Kidney glomerular epithelial cell (primary cell): ENCODE measurements at regions not wholly inside any gene's neighbourhood (a gene's known extent, or its start where the extent isn't known, plus 50 kb on each side); places are given as distances from the start of the nearest gene placed in this dataset.
"Not testable (repeated sequence)": the region's sequence is repeated elsewhere in the genome, so short reads cannot be mapped to it uniquely, and the experiment has no call there.

Experiments
- DNase-seq: peaks from one replicate; lab custom pipeline; 2025; lab: John Stamatoyannopoulos, UW

DNA sequence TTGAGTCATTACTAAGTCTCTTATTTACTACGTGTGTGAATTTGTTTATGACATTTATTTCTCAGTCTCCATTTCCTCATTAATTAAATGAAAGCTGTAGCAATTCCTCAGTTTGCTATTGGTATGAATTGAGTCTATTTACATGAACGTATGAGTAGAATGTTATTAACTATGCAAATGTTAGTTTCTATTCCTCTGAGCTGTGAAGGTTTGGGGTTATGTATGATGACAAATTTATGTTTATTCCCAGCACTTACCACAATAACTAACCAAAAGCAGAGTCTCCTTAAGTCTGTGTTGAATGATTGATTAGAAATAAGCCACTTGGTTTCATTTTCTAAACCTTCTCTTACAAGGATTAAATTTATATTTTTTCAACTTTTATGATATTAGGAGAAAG is 1340.9 kb downstream of the FSCB start:
- DNase-seq = no peak

DNA sequence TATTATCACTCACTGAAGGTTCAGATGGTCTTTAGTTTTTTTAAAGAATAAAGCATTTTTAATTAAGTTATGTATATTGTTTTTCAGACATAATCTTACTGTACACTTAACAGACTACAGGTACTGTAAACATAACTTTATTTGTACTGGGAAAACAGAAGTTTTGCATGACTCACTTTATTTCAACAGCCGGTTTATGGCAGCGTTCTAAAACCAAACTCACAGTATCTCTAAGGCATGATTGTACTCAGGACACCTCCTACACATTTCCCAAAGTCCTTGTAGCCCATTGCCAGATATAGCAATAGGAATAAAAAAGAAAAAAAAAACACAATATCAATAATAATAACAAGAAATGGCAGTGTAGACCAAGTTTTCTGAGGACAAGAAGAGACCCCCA is 1341.4 kb downstream of the FSCB start:
- DNase-seq = no peak

DNA sequence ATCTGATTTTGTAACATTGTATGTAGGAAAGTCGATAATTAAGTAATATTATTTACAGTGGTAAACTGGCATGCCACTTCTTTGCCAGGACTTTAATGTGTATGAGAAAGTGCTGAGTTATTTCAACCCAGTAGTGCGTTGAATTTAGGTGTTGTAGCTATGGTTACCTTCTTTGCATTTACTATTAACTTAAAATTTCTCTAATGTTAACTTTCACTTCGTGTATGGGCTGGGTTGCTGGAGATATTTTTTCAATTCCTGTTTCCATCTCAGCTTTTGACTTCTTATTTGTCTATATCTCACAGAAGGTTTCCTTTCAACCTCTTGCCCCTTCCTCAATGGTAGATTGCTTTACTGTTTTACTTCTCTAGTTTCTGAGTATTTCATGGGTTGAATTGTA is 1345.6 kb downstream of the FSCB start:
- DNase-seq = no peak

DNA sequence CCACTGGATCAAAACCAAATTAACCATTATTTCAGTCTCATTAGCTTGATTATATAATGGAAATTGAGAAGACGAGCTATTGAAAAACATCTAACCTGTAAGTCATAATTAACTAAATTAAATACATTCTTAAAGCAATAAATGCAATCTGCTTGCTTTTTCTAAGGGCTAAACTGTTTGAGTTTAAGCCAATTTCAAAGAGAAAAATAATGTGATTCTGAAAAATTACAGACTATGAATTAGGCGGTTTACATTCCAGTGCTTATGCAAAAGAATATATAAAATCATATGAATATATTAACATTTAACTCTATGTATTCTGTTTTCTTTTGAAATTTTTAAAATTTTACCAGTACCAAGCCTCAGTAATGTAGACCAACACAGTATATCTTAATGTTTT is 1349.4 kb downstream of the FSCB start:
- DNase-seq = no peak

DNA sequence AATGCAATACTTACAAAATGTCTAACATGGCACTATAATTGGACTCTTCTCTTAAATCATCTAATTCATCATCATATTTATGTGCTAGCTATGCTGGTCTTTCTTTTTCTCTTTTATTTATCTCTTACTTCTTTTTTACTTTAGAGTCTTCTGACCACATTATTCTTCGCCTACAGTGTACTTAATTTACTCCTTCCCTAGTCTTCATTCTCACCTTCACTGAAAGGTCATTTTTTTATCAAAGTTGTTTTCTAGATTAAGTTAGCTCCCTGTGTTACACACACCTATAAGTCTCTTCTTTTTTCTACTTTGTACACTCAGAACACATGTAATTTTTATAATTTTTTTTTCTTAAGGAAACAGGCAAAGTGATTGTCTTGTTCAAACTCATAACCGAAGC is 1351.2 kb downstream of the FSCB start:
- DNase-seq = no peak

DNA sequence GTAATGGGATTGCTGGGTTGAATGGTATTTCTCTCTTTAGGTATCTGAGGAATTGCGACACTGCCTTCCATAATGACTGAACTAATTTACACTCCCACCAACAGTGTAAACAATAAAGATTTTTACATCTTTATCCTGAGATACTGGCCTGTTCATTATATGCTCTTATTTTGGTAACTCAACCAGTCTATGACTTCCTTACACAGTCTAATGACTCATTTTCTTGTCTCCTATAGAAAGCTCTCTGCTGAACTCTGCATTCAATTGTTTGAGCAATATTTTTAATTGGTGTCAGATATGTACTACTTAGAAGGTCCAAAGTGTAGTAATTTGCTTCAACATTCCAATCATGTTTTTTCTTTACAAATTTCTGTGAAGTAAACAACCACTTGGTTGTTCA is 1351.8 kb downstream of the FSCB start:
- DNase-seq = no peak

DNA sequence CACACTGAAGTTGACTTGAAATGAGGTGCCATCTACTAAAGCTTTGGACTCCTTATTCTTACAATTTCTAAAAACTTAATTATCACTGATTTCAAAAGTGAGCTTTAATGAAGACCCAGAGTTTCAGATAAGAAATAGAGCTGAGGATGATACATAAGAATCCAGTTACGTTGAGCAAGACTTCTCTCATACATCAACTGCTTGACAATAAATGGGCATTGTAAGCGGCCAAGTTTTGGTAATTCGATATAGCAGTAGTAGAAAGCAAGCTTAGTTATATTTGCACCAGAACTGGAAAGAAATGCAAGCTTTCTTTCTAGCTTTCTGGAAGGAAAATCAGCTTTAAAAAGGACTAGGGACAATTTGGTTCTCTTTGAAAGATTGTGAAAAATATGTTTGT is 1359.6 kb downstream of the FSCB start:
- no peak for DNase-seq

DNA sequence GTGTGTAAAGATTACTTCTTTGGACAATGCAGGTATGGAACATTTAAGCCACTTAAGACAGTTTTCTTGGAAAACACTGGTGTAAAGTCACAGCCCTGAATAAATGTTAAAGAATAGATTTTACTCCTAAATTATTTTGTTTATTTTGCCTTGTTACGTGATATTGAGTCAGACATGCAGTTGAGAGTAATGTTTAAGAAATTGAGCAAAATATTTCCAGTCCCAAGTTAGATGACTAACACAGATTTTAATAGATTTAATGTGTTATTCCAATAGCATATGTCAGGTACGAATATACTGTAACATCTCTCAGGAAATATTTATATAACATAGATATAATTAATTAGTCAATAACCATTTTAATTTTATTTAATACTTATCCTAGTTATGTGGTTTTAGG is 1361.7 kb downstream of the FSCB start:
- no peak for DNase-seq

DNA sequence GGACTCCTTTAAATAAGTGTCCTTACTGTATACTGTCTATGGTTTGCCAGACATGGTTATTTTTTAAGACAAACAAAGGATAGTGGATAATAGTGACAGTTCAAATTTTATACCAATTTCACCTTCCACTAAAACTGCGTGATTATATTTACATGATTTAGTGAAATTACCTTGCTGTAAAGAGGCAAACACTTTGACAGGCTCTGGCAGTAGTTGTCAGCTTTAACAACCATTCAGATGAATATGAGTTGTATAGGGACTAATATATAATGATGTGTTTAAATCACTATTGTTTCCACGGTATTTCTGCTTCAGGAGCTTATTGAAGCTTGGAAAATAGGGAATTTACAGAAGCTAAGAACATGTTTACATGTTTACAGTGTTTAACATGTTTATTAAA is 1364.0 kb downstream of the FSCB start:
- no peak for DNase-seq

DNA sequence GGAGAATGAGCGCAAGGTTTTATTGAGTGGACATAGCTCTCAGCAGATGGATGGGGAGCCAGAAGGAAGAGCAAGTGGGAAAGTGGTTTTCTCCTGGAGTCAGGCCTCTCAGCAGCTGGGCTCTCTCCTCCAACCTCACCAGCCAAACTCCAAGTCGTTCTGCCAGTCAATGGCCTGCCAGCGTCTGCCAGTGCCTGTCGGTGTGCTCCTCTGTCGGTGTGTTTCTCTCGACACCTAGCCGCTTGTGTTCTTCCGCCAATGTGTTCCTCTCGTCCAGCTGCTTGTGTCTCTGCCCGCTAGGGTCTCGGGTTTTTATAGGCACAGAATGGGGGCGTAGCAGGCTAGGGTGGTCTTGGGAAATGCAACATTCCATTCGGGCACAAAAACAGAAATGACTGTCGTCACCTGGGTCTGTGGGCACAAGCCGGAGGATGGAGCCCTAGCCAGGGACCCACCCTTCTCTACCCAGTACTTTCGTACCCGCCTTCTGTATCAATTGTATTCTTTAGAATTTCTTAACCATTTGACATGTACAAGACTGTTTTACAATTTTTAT is 1365.4 kb downstream of the FSCB start:
- DNase-seq = no peak

DNA sequence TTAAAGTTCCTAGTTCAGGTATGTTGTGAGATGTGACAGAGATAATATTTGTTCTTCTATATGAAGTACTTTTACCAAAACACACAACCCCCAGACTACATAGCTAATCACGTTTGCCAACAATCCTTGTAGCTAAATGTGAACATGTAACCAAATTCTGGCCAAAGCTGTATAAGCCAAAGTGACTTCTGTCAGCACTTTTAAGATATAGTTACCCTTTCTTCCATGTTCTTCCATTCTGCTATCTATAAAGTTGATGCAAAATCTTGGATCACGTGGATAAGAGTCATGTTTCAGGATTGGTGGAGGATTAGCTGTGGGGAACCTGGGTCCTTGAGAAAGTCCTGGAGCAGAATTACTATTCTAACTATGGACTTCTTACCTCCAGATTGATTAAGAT is 1366.6 kb downstream of the FSCB start:
- DNase-seq = no peak

DNA sequence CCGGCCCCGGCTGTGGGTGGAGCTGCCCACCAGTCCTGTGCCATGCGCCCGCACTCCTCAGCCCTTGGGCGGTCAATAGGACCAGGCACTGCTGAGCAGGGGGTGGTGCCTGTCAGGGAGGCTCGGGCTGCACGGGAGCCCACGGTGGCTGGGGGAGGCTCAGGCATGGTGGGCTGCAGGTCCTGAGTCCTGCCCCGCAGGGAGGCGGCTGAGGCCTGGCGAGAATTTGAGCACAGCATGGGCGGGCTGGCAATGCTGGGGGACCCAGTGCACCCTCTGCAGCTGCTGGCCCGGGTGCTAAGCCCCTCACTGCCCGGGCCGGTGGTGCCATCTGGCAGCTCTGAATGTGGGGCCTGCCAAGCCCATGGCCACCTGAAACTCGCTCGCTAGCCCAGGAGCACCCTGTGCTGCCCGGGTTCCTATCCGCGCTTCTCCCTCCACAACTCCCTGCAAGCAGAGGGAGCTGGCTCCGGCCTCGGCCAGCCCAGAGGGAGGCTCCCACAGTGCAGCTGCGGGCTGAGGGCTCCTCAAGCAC is 1371.1 kb downstream of the FSCB start:
- no peak for DNase-seq

DNA sequence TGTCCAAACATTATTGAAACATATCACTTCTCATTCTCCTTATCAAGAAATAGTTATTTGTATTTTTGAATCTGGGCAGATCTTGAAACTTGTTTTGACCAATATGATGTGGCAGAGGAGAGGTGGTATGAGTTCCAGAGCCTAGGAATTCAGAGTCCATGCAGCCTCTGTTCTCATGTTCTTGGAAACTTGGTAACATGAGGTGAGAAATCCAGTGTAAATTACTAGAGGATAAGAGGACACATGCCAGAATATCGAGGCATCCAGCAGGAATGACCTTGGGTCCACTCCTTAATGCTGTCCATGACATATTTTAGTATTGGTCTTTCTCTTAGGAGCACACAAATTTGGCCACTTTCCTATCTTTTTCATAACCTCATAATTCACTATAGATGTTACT is 1374.6 kb downstream of the FSCB start:
- DNase-seq = no peak

DNA sequence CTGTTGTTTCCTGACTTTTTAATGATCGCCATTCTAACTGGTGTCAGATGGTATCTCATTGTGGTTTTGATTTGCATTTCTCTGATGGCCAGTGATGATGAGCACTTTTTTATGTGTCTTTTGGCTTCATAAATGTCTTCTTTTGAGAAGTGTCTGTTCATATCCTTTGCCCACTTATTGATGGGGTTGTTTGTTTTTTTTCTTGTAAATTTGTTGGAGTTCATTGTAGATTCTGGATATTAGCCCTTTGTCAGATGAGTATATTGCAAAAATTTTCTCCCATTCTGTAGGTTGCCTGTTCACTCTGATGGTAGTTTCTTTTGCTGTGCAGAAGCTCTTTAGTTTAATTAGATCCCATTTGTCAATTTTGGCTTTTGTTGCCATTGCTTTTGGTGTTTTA is 1378.7 kb downstream of the FSCB start:
- DNase-seq = not testable (repeated sequence)

DNA sequence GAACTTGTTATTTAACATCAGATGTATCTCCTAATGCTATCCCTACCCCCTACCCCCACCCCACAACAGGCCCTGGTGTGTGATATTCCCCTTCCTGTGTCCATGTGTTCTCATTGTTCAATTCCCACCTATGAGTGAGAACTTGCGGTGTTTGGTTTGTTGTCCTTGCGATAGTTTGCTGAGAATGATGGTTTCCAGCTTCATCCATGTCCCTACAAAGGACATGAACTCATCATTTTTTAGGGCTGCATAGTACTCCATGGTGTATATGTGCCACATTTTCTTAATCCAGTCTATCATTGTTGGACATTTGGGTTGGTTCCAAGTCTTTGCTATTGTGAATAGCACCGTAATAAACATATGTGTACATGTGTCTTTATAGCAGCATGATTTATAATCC is 1379.2 kb downstream of the FSCB start:
- DNase-seq = not testable (repeated sequence)

DNA sequence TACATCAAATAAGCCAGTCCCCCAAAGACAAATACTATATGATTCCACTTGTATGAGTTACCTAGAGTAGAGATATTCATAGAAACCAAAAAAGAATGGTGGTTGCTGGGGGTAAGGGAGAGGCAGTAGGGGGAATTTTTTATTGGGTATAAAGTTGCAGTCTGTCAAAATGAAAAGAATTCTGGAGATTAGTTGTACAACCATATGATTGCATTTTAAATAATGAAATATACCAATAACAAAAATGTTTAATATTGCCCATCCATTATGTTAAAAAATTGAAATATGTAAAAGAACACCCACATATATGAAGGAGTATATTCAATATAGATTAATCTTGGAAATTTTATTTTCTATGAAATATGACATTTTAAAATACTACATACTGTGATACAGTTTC is 1383.5 kb downstream of the FSCB start:
- DNase-seq = no peak

DNA sequence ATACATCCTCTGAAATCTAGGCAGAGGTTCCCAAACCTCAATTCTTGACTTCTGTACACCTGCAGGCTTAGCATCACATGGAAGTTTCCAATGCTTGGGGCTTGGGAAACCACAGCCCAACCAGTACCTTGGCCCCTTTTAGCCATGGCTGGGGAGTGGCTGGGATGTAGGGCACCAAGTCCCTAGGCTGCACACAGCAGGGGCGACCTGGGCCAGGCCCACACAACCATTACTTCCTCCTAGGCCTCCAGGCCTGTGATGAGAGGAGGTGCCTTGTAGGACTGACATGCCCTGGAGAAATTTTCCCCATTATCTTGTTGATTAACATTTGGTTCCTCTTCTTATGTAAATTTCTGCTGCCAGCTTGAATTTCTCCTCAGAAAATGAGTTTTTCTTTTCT is 1387.4 kb downstream of the FSCB start:
- DNase-seq = no peak

DNA sequence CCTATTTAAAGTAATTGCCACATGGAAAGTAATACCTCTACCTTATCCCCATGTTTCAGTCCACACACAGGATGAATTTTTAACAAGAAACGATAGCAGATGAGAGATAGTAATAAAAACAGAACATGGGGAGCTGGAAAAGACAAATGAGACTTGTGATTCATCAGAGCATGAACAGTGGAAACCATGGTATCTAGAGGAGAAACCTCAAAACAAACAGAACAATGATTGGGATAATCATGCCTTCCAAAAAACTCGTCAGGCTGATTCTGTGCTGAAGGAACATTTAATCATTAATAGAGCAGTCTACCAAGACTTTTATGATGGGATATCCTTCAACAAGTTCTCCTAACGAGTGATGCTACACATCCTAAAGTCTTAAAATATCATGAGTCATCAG is 1390.7 kb downstream of the FSCB start:
- DNase-seq = peak; percentile 95

DNA sequence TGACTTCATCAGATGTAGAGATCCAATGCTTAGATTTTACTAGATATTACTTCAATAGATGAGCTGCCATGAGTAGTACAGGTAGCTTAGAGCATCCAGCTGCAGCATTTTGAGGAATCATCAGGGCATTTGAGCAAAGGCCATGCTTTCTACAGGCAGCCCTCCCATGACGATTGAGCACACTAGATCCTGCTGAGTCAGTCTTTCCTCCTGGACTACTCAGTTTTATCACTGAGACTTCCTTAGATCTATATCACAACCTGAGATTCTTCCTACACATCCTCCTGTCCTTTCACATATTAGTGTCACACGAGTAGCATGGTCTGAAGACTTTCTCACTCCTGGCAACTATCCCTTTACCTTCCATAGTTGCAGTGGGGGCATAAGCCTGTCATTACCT is 1401.8 kb downstream of the FSCB start:
- no peak for DNase-seq

DNA sequence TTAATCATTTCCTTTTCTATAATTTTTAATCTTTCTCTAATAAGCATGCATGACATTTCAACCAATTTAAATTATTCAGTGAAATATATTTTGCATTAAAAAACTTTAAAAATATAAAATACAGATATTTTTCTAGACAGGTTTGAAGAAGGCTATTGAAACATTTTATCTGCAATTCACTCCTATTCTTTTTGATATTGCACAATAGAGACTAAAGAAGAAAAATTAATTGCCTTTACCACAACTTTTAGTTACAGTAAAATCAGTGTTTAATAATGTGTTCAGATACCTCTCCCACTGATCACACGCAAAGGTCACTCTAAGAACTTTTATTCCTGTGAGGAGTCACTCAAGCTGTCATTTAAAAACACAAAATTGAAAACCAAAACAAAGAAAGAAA is 1416.7 kb downstream of the FSCB start:
- DNase-seq = no peak

DNA sequence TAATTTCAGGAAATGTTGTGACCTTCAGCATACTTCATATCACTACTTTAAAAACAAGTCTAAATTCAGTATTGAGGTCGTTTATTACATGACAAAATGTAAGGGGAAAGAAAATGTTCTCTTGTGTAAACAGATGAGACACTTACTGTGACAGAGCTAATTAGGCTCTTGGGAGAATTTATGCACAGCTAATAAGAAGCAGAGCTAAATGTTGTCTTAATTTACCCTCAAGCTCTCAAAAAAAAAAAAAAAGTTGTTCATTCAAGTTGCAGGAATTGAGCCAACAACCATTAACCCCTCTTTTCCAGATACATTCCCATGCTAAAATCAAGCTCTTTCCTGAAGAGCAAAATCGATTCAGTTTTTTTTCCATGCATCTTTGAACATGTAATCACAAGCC is 1419.4 kb downstream of the FSCB start:
- no peak for DNase-seq

DNA sequence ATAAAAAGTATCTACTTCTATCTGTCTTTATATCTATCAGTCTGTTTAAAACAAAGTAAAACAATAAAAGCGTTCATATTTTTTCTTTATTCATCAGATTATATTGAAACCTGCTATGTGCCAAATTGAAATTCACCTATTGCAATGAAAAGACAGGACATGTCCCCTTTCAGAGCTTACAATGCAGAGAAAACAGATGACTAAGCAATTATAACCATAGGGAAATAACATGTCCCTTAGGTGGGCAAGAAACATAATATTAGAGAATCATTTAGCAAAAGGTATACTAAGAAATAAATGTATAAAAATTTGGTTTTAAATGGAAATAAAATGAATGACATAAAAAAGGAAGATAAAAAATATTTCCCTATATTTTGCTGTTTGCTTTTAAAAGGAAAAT is 1421.3 kb downstream of the FSCB start:
- DNase-seq = no peak

DNA sequence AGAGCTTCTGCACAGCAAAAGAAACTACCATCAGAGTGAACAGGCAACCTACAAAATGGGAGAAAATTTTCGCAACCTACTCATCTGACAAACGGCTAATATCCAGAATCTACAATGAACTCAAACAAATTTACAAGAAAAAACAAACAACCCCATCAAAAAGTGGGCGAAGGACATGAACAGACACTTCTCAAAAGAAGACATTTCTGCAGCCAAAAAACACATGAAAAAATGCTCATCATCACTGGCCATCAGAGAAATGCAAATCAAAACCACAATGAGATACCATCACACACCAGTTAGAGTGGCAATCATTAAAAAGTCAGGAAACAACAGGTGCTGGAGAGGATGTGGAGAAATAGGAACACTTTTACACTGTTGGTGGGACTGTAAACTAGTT is 1439.7 kb downstream of the FSCB start:
- not testable (repeated sequence) for DNase-seq

DNA sequence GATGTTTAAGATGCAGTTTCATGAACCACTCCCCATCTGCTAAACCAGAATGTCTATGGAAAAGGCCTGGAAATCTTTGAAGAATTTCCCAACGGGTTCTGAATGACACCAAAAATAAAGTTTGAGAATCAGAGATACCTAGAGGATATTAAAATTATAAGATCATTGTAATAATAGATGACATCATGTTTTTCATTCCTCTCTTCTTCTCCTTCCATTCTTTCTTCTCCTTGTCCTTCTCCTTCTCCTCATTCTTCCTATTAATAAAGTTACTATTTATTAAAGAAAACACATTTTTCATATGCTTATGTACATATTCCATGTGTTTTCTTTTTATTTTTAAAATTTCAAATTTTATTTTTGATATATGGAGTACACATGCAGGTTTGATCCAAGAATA is 1449.4 kb downstream of the LRFN5 start:
- DNase-seq = no peak

DNA sequence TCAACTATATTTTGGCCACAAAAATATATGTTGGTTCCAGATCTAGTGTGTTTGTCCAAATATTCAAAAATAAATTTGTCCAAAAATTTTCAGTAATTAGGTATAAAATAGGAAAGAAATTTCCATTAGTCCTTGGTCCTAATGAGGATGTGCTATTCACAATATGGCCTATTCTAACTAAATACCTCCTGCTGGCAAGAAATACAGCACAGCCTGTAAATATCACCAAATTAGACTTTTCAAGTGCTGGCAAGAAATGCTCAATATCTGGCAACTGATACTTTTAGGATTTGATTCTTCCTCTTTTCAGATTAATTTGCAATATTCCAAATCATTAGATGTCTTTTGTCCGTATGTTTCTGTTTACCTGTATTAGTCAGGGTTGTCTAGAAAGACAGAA is 1446.2 kb downstream of the LRFN5 start:
- no peak for DNase-seq
